ENCODE measurements at regions not wholly inside any gene's neighbourhood (a gene's known extent, or its start where the extent isn't known, plus 50 kb on each side); places are given as distances from the start of the nearest gene placed in this dataset.
"Not testable (repeated sequence)": the region's sequence is repeated elsewhere in the genome, so short reads cannot be mapped to it uniquely, and the experiment has no call there.

DNA sequence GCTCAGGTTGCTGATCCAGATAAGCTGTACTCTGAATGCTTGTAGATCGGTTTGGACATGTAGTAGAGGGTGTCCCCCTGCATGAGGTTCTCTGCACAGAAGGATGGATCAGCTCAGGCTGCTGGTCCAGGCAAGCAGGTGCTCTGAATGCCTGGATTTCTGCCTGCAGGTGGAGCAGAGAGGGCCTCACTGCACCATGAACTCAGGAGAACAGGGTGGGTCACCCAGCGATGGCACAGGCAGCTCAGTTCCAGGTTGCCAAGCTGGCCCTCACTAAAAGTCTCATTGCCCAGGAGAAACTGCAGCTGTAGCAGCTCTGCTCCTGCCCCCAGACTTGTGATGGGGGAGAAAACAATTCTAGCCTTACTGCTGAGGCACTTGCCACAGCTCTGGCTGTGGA, 491.8 kb downstream of the XIRP2 start:
- no peak for DNase-seq

GRCh38 chr2:167369083-167369482, 480.8 kb downstream of the XIRP2 start:
- no peak for DNase-seq

GRCh38 chr2:167368371-167368770, 480.1 kb downstream of the XIRP2 start:
- DNase-seq = no peak

DNA sequence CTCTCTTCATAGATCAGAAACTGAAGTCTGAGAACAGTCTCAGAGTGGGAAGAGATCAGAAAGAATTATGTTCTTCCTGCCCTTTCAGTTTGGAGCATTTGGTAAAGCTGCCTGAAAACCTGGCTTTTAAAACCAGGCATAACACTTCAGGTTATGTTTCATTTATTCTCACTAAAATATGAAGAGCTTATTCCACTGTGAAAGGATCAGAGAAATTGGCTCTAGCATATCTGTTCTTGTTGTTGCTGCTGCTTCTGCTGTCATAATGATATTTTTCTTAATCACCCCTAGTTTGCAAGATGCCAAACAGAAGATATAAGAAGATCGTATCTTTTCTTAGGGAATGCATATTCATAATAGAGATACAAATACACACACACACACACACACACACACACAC, 476.9 kb downstream of the XIRP2 start:
- DNase-seq = no peak

DNA sequence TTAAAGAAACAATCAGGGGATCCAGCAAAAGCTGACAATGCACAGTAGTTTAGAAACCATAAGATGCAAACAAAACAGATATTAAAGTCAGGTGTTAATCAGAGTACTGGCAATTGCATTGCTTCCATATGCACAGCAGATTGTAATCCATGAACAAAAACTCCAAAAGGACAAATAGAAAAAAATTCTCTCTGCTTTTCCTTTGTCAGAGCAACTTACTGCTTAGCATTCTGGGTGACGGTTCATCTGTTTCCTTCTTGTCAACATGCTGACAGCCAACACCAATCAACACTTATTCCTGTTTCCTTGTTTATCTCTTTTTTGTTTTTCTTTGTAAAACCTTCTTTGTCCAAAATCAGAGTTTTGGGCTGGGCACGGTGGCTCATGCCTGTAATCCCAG, 473.1 kb downstream of the XIRP2 start:
- DNase-seq = no peak

DNA sequence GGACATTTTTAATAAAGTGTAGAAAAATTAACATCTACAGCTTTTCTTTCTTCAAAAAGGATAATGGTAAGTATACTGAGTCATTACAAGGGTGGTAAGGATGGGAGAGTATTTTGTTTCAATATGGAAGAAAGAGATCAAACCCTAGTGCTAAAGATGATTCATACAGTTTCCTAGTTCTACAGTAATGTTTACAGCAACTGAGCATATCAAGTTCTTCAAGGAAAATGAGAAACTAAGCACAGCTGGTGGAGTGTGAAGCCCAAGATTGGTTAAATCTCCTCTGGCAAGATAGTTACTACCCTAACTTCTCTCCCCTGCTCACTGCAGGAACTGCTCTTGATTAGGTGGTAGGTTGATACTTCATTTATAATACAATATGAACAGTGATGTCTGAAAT, 467.5 kb downstream of the XIRP2 start:
- no peak for DNase-seq

GRCh38 chr2:167353605-167354280, 465.5 kb downstream of the XIRP2 start:
- DNase-seq = no peak

DNA sequence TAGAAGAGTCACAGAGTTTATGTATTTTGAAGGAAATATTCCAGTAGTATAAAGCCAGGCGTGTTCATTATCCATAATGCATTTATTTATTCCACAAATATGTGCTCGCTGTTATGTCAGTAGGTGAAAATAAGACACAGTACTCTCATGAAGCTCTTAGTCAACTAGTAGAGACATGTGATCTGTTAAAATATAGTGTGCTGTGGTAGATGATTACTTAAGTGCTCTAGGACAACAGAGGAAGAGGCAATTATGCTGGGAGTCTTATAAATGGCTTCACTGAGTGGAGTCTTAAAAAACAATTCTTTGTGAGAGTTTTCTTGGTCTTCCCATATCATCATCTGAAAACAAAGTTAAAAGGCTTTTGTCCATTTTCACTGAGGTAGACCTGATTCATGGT, 457.3 kb downstream of the XIRP2 start:
- no peak for DNase-seq

DNA sequence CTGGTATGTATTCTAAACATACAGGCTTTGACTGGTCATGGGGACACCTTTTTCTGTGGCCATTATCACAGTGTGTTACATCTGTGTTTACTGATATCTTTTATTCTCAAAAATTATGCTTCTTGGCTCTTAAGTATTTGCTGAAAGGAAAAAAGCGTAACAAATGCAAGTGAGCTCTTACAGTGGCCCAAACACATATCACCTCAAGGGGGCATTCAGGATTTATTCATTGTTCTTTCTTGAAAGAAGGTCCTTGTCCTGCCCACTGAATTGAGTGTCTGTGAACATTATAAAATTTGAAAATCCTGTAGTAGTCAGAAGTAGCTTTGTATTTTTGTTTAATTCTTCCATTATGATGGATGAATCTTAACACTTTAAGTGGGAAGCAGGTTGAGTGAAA, 454.5 kb downstream of the XIRP2 start:
- DNase-seq = no peak

- no peak for DNase-seq
Observed at GRCh38 chr2:167340322-167340721, 452.0 kb downstream of the XIRP2 start.

GRCh38 chr2:167336213-167336612, 447.9 kb downstream of the XIRP2 start:
- no peak for DNase-seq

DNA sequence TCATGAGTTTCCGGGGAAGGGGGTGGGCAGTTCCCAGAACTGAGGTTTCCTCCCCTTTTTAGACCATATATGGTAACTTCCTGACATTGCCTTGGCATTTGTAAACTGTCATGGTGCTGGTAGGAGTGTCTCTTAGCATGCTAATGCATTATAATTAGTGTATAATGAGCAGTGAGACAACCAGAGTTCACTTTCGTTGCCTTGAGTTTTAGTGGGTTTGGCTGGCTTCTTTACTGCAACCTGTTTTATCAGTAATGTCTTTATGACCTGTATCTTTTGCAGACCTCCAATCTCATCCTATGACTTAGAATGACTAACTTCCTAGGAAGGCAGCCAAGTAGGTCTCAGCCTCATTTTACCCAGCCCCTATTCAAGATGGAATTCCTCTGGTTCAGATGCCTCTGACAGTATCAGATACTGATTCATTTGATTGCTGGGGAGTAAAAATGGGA, 447.3 kb downstream of the XIRP2 start:
- DNase-seq = no peak

DNA sequence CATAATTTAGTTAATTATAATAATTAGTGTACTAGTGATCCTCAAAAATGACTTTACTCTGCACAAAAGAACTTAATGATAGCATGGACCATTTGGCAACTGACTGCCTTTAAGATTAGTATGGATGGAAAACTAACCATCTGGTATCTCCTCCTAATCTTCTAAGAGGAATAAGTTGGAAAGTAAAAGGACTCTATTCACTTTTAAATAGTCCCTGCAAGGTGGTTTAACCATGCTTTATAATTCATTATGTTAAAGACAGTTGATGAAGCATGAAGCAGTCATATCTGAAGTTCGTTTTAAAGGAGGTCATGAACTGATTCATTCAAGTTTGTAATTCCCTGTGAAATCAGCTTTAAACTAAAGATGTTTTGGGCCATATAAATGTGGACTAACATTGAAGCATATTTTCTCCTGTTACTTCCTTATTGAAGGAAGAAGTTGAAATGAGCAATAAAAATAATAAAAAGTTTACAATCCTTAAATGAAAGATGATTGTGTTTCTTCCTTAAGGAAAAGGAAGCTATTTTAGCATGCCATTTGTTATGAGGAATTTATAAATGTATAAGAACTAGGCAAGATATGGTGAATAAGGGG, 446.0 kb downstream of the XIRP2 start:
- no peak for DNase-seq

DNA sequence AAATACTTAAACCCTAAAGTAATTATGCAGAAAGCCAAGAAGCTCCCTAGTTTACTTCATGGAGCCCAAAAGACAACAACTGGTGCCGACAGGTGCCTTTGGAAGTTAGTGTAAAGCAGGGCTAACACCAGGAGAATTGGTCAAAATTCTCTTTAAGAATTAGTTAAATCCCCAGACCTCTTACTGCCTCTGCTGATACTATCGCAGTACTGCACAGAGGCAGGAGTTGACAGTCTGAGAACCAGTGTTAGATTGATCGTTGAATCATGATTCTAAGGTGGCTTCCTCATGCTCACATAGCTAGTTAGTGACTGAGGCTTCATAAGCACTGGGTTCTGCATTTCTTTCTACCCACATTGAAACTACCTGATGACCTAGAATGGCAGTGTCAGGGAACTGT, 445.0 kb downstream of the XIRP2 start:
- DNase-seq = no peak

- DNase-seq = no peak
Observed at GRCh38 chr2:167332358-167332757, 444.1 kb downstream of the XIRP2 start.

DNA sequence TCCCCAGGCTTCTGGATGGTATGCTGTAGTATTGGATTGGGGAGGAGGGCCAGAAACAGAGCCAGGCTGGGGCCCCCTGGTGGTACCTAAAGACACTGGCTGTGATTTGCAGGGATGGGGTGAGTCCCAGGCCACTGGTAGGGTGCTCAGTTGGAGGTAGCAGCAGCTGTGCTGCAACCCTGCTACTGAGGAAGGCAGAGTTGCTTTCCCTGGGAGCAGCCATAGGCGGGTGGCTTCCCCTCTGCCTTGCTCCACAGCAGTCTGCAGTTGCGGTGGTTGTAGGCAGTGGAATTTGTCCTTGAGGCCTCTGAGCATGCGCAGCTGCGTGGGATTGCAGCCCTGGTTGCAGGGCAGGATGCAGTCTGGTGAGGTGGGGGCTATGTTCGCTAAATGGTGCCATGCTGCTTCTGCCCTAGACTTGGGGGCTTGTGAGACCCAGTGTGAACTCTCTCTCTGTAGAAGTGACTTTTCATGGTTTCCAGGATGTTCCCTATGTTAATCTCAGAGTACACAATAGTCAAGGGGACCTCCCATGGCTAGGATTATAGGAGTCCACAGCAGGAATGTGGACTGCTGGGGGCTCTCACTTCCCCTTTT, 443.5 kb downstream of the XIRP2 start:
- DNase-seq = no peak

- not testable (repeated sequence) for DNase-seq
Observed at GRCh38 chr2:167328808-167329207, 440.5 kb downstream of the XIRP2 start.

- no peak for DNase-seq
Observed at GRCh38 chr2:167322795-167323194, 434.5 kb downstream of the XIRP2 start.

- no peak for DNase-seq
Observed at GRCh38 chr2:167318581-167318980, 430.3 kb downstream of the XIRP2 start.

DNA sequence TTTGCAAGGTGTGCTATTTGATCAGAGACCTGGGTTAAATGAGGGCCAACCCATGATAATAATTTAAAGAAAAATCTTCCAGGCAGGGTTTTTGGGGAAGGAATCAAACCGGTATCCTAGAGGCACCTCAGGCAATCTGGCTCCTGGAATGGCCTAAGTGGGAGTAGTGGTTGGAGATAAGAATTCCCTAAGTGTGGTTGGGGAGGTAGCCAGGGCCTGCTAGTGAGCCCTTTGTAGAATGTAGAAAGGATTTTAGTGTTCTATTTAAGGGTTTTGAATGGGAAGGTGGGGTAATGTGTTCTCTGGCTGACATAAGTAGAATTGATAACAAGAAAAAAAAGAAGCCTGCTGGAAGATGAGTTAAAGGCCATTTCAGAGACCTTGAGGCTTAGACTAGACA, 422.2 kb downstream of the XIRP2 start:
- DNase-seq = no peak

Measured in hypothalamus (tissue), 51 donors.